M059J (cell line): ENCODE measurements at regions not wholly inside any gene's neighbourhood (a gene's known extent, or its start where the extent isn't known, plus 50 kb on each side); places are given as distances from the start of the nearest gene placed in this dataset.
A peak's percentile ranks its signal among the peaks of the same experiment; 100 is the strongest.

Experiments used
- DNase-seq: peaks from one replicate; pipeline ENCODE4 v3.0.0-alpha.2; 2012; ENCODE audit warnings: low read depth

DNA sequence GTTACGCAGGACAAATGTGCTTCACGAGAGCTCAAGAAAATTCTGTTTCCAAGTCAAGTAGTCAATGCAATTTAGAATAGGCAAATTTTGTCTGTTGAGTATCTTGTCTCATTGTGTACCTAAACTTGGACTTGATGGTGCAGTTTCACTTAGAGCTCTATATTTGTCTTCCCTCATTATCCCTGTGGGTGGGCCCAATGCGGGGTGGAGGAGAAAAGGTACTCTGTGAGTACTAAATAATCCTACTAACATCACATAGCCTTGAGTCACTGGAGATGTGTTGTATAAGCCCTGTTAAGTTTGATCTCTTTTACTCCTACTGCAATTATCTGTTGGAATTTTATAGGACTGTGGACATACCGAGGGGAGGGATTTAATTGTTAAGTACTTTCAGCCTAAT lies 331.2 kb downstream of the METTL15 start:
- no peak for DNase-seq

DNA sequence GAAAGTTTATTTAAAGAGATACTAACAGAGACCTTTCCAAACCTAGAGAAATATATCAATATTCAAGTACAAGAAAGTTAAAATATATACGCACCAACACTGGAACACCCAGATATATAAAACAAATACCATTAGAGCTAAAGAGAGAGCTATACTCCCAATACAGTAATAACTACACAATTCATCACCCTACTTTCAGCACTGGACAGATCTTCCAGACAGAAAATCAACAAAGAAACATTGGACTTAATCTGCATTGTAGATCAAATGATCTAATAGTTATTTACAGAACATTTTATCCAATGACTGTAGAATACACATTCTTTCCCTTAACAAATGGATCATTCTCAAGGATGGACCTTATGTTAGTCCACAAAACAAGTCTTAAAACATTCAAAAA lies 311.9 kb downstream of the METTL15 start:
- DNase-seq, result no peak

DNA sequence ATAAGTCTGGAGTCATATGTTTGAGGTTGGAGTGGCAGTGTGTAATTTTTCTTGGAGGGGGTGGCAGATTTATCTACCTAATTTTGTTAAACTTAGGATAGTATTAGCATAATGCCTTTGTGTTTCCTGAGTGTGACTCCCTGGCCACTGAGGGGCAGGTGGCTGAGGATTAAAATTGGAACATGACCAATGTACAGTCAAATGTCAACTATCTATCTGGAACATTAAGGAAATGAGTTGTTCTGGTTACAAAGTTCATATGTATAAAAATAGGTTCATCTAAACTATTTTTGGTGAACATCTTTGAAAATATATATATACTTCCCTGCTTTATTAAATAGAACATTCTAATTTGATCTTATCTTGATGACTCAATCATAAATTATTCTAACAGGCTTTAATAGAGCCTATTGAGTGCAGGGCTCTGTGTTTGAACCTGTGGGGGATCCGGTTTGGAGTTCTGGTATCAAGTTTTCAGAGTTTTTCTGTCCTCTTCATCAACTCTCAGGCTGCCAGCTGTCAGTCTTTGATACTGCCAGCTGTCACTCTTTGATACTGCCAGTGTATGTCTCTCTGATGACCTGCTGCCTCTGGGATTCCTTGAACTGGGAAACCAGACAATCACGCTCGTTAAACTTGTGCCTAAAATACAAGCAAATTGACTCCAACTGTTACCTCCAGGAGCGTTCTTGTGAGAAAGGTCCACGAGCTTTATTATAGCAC lies 309.6 kb downstream of the METTL15 start:
- DNase-seq, result peak; percentile 41

DNA sequence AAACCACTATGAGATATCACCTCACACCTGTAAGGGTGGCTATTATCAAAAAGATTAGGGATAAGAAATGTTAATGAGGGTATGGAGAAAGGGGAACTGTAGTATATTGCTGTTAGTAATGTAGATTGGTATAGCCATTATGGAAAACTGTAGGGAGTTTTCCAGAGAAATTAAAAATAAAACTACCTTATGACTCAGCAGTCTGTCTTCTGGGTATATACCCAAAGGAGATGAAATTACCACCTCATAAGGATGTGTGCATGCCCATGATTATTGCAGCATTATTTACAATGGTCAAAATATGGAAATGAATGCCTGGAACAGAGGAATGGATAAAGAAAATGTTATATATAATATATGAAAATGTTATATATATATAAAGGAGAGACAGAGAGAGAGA lies 303.8 kb downstream of the METTL15 start:
- no peak for DNase-seq

DNA sequence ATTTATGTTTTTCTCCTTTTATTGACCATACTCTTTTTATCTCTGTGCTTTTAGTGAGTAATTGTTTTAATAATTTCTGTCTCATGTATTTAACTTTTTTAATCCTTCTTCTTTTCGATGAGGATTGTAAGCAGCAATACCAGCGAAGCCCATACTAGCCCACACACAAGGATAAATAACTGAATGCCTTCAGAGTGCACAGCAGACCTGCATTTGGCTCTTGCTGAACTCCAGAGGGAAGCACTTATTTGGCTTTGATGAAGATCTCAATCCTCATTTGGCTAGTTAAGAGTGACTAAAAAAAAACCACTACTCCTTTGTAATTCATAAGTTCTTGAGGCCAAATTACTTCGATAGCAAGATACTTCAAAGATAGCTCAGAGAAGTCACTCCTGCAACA lies 293.3 kb downstream of the METTL15 start:
- DNase-seq, result no peak

DNA sequence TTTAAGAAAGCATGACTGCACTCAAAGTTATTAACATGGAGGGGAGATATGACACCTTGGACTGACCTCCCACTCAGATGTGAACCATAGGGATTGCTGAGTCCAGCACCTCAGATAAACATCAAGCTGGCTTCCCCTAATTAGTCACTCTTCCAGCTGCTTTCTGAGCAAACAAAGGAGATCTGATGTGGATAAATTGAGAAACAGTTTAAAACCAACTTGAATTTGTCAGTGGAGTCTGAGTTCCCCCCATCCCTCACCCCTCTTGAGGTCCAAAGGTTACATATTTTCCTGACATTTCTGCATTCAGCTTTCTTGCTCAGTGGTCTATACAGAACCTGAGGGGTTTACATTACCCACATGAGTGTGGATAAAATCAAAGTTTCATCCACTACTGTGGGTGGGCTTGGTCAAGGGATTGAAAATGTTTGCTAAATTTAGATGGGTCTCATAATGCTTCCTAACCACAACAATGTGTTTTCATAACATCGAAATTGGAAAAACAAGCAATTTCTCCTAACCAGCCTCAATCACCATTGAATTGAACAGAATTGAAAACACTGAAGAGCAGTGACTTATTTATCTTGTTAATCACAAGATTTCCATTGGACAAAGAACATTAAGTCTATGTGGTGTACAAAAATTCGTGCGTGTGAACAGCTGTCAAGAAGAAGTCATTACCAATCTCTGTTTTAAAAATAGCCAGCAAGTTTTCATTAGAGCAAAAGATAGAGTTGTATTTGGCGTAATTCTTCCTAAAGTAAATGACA lies 292.3 kb downstream of the METTL15 start:
- peak; percentile 66 for DNase-seq

DNA sequence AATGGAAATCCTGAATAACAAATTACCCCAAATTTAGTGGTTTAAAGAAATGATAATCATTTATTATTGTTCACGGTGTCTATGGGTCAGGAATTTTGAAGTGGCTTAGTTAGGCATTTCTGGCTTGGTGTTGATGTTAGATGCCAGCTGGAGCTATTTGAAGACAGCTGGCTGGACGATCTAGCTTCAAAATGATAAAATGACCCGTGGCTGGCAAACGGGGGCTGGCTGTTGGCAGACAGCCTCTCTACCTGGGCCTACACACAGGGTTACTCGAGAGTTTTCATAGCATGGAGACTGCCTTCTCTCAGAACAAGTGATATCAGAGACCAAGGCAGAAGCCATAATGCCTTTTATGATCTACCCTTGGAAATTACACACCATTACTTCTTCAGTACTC lies 285.2 kb downstream of the METTL15 start:
- no peak for DNase-seq

DNA sequence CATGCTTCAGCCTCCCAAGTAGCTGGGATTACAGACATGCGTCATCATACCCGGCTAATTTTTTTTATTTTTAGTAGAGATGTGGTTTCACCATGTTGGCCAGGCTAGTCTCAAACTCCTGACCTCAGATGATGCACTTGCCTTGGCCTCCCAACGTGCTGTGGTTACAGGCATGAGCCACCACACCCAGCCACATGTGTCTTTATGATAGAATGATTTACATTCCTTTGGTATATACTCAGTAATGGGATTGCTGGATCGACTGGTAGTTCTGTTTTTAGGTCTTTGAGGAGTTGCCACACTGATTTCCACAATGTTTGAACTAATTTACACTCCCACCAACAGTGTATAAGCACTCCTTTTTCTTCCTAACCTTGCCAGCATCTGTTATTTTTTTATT lies 276.2 kb downstream of the METTL15 start:
- peak; percentile 99 for DNase-seq

DNA sequence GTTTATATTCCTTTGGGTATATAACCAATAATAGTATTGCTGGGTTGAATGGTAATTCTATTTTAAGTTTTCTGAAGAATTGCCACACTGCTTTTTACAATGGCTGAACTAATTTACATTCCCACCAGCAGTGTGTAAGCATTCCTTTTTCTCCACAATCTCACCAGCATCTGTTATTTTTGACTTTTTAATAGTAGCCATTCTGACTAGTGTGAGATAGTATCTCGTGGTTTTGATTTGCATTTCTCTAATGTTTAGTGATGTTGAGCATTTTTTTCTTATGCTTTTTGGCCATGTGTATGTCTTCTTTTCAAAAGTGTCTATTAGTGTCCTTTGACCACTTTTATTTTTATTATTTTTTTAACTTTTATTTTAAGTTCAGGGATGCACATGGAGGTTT lies 275.3 kb downstream of the METTL15 start:
- peak; percentile 67 for DNase-seq
